ENCODE measurements at regions not wholly inside any gene's neighbourhood (a gene's known extent, or its start where the extent isn't known, plus 50 kb on each side); places are given as distances from the start of the nearest gene placed in this dataset.
"Not testable (repeated sequence)": the region's sequence is repeated elsewhere in the genome, so short reads cannot be mapped to it uniquely, and the experiment has no call there.

- DNase-seq (ENCODE audit: low spot score) = no peak
Measured at GRCh38 chr10:4162571-4163286, 377.7 kb upstream of the KLF6 start.

- DNase-seq (ENCODE audit: low spot score) = no peak
Measured at GRCh38 chr10:4159173-4159572, 374.2 kb upstream of the KLF6 start.

- no peak for DNase-seq (ENCODE audit: low spot score)
Measured at GRCh38 chr10:4154191-4154715, 369.2 kb upstream of the KLF6 start.

- DNase-seq (ENCODE audit: low spot score) = no peak
Measured at GRCh38 chr10:4151466-4151865, 366.5 kb upstream of the KLF6 start.

GRCh38 chr10:4150676-4151075, 365.7 kb upstream of the KLF6 start:
- DNase-seq (ENCODE audit: low spot score) = no peak

- DNase-seq (ENCODE audit: low spot score) = not testable (repeated sequence)
Measured at GRCh38 chr10:4149460-4149859, 364.5 kb upstream of the KLF6 start.

GRCh38 chr10:4147245-4147644, 362.2 kb upstream of the KLF6 start:
- no peak for DNase-seq (ENCODE audit: low spot score)

GRCh38 chr10:4144817-4145216, 359.8 kb upstream of the KLF6 start:
- DNase-seq (ENCODE audit: low spot score) = peak; percentile 16

- no peak for DNase-seq (ENCODE audit: low spot score)
Measured at GRCh38 chr10:4141471-4141870, 356.5 kb upstream of the KLF6 start.

GRCh38 chr10:4138146-4138721, 353.2 kb upstream of the KLF6 start:
- DNase-seq (ENCODE audit: low spot score) = no peak

- DNase-seq (ENCODE audit: low spot score) = no peak
Measured at GRCh38 chr10:4137299-4137698, 352.3 kb upstream of the KLF6 start.

- DNase-seq (ENCODE audit: low spot score) = no peak
Measured at GRCh38 chr10:4136121-4136520, 351.1 kb upstream of the KLF6 start.

- no peak for DNase-seq (ENCODE audit: low spot score)
Measured at GRCh38 chr10:4132216-4132556, 347.2 kb upstream of the KLF6 start.

- DNase-seq (ENCODE audit: low spot score) = peak; percentile 79
Measured at GRCh38 chr10:4131407-4132215, 346.6 kb upstream of the KLF6 start.

- no peak for DNase-seq (ENCODE audit: low spot score)
Measured at GRCh38 chr10:4130685-4131084, 345.7 kb upstream of the KLF6 start.

- no peak for DNase-seq (ENCODE audit: low spot score)
Measured at GRCh38 chr10:4129866-4130477, 345.0 kb upstream of the KLF6 start.

- DNase-seq (ENCODE audit: low spot score) = no peak
Measured at GRCh38 chr10:4127518-4128315, 342.7 kb upstream of the KLF6 start.

- no peak for DNase-seq (ENCODE audit: low spot score)
Measured at GRCh38 chr10:4125776-4126175, 340.8 kb upstream of the KLF6 start.

- DNase-seq (ENCODE audit: low spot score) = no peak
Measured at GRCh38 chr10:4121502-4122380, 336.7 kb upstream of the KLF6 start.

GRCh38 chr10:4120096-4120853, 335.3 kb upstream of the KLF6 start:
- DNase-seq (ENCODE audit: low spot score) = no peak

All from H4 (cell line).